ENCODE measurements at regions not wholly inside any gene's neighbourhood (a gene's known extent, or its start where the extent isn't known, plus 50 kb on each side); places are given as distances from the start of the nearest gene placed in this dataset.

GRCh38 chr9:99760421-99760820 is 61.3 kb upstream of the NR4A3 start:
- no peak for TF ChIP-seq CTCF (IDR thresholded peaks at IDR 0.05; ENCODE audit: borderline replicate concordance, extremely low read depth, low read length, poor library complexity, severe bottlenecking)
- TF ChIP-seq EZH2 (IDR thresholded peaks at IDR 0.05; ENCODE audit: borderline replicate concordance, low read depth, low read length, severe bottlenecking): no peak

Measured in DND-41 (cell line).